GM12872 (cell line): ENCODE measurements at regions not wholly inside any gene's neighbourhood (a gene's known extent, or its start where the extent isn't known, plus 50 kb on each side); places are given as distances from the start of the nearest gene placed in this dataset.

Experiments used
- CTCF ChIP-seq: IDR thresholded peaks from 3 replicates; pipeline ENCODE4 v1.5.1; 2011; ENCODE audit warnings: low read depth, mild to moderate bottlenecking, low read length, moderate library complexity; ENCODE audit not compliant: insufficient read depth

DNA sequence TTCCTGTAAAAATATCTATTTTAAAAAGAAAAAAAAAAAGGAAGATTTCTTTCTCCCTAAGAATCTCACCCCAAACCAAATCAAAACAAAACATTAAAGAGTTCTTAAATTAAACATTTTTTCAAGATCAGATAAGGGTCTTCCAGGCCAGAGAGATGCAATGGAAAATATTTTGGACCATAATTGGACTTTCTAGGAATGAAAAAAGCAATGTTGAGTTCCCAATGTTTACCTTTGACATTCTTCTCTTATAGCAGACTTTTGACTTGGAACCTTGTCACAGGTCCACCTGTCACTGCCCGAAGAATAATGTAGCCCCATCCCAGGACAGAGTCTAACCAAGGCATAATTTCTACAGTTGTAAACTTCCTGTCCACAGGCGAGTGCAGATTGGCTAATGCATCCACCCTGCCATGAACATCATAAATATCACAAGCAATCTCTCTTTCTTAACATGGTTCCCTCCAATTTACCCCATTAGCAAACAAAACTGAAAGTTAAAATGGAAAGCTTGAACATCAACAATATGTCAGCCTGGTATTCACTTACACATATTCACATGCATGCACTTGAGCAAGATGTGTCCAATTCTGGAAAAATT, 121.7 kb upstream of the ZNF366 start:
- no peak for TF ChIP-seq CTCF

- no peak for TF ChIP-seq CTCF
Observed at GRCh38 chr5:72625332-72625731, 118.1 kb upstream of the ZNF366 start.

DNA sequence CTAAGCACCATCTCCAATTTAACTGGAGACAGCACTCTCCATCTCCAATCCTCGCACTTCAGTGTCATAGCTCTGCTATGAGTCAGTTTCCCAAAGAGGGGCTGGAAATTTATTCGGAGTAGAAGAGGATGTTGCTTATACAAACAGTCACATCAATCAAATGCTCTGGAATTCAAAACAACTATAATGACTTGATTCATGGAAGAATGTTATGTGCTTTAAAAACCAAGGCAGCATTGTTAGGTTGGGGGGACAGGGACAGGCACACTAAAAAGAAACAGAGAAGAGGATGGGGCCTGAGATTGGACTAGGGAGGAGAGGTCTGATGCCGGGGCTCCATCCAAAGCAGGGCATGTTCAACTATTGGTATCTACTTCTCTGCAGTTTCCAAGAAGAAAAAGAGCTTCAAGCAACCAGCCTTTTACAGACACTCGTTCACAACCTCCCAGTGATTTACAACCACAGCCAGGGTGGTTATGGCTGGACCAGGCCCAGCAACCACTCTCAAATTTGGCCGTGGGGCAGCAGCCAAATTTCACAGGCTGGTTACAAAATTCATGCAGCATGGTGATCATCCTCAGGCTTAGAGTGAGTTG, 117.5 kb upstream of the ZNF366 start:
- TF ChIP-seq CTCF, result no peak

GRCh38 chr5:72623936-72624335, 116.7 kb upstream of the ZNF366 start:
- no peak for TF ChIP-seq CTCF

GRCh38 chr5:72623323-72623722, 116.1 kb upstream of the ZNF366 start:
- TF ChIP-seq CTCF, result no peak

- TF ChIP-seq CTCF, result no peak
Observed at GRCh38 chr5:72622170-72622760, 115.1 kb upstream of the ZNF366 start.

DNA sequence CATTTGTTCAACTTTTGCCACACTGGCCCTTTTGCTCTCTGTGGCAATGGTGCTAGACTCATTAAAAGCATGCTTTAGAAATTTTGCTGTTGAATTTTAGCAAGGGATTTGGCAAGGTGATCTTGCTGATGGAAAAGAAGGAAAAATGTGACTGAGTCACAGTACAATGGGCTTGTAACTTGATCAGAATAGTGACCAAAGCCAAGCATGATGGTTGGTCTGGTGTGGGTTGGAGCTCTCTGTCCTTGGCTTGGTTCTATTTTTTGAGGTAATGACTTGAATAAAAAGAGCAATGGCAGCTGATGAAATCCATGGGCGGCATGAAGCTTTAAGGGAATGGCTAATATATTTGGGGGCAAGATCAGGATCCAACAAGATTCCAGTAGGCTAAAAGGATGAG, 114.4 kb upstream of the ZNF366 start:
- no peak for TF ChIP-seq CTCF
